Keratinocyte (primary cell): ENCODE measurements at regions not wholly inside any gene's neighbourhood (a gene's known extent, or its start where the extent isn't known, plus 50 kb on each side); places are given as distances from the start of the nearest gene placed in this dataset.

Source experiments
- EZH2 ChIP-seq: IDR thresholded peaks from one replicate; pipeline ENCODE4 v1.6.1; 2012; ENCODE audit warnings: inconsistent platforms, mild to moderate bottlenecking, low read length, moderate library complexity
- TF ChIP-seq, protein P1 (sequence below), 3 experiments: IDR thresholded peaks in 1 of 3; conservative IDR thresholded peaks in 1 of 3; optimal IDR thresholded peaks in 1 of 3; 2 replicates in 2 of 3; 3 replicates in 1 of 3; pipeline versions ENCODE3 to v1.5.1; 2011; ENCODE audit warnings: low read length in 3 of 3, mild to moderate bottlenecking in 3 of 3, moderate library complexity in 2 of 3, control low read depth in 1 of 3, inconsistent platforms in 1 of 3; ENCODE audit not compliant: insufficient read depth in 2 of 3; ENCODE audit errors: extremely low read depth in 1 of 3

- TF ChIP-seq, protein P1, sequence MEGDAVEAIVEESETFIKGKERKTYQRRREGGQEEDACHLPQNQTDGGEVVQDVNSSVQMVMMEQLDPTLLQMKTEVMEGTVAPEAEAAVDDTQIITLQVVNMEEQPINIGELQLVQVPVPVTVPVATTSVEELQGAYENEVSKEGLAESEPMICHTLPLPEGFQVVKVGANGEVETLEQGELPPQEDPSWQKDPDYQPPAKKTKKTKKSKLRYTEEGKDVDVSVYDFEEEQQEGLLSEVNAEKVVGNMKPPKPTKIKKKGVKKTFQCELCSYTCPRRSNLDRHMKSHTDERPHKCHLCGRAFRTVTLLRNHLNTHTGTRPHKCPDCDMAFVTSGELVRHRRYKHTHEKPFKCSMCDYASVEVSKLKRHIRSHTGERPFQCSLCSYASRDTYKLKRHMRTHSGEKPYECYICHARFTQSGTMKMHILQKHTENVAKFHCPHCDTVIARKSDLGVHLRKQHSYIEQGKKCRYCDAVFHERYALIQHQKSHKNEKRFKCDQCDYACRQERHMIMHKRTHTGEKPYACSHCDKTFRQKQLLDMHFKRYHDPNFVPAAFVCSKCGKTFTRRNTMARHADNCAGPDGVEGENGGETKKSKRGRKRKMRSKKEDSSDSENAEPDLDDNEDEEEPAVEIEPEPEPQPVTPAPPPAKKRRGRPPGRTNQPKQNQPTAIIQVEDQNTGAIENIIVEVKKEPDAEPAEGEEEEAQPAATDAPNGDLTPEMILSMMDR (optimal IDR thresholded peaks at IDR 0.05 in 1 of 3, IDR thresholded peaks at IDR 0.05 in 1 of 3, conservative IDR thresholded peaks at IDR 0.05 in 1 of 3; ENCODE audit: extremely low read depth in 1 of 3, insufficient read depth in 2 of 3, low read length in 3 of 3) = no peak
- no peak for TF ChIP-seq EZH2
Measured at GRCh38 chr2:238789317-238789806, 58.5 kb upstream of the TWIST2 start.
